Stimulated activated CD4-positive, alpha-beta T cell treated with anti-CD3 and anti-CD28 coated beads, Interleukin-15, amount 100 ng/mL, for 24 hours (primary cell): ENCODE measurements at regions not wholly inside any gene's neighbourhood (a gene's known extent, or its start where the extent isn't known, plus 50 kb on each side); places are given as distances from the start of the nearest gene placed in this dataset.

ENCODE experiments used
- DNase-seq: peaks from one replicate; pipeline ENCODE4 v3.0.0-alpha.2; 2020

GRCh38 chr13:89862011-89862690 is 1485.3 kb upstream of the MIR17HG start:
- DNase-seq, result no peak

DNA sequence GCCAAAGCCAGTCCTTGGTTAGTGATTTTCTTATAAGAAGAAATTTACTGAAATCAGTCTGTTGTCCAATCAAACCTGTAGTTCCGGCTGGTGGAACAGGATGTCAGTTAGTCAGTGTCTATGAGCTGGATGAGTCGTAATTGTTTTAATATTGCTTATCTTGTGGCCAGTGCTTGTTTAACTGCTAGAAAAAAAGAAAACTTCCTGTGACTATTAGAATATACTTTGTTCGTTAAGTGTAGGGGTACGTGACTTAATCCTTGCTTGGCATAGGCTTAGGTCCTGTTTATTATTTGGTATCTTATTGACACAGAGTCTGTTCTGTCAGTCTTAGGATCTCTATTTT is 1484.8 kb upstream of the MIR17HG start:
- no peak for DNase-seq

DNA sequence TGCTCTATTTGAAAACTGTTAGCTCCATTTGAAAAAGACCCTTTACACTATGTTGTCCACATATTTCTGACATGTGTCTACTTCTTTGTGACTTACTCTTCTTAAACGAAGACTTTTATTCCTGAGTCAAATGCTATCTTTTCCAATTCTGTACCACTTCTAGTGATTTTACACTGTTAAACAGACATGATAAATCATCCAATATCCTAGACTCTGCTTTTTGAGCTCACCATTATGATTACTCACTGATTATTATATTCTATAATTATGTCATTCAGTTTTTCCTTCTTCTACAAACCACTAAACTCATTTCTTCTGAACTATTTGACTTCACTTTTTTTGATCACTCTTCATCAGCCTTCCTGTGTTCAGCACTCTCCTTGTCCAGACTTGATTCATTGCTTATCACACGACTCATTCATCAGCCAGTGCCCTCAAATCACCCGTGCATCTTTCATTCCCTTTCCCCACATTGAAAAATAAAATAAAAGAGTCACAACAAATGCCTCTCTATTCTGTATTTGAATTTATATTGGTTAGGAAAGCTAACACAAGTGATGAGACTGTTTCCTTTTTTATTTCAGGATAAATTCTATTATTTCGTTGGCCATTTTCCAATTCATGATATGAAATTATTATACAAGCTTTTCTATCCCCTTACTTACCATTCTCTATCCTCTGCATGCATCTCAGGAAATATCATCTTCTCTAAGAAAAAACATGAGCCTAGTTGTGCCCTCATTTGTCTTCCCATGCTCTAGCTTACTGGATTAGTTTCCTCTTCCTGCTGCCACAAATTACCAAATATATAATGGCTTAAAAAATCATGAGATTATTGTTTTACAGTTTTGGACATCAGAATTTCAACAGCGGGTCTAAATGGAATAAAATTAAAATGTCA is 1482.1 kb upstream of the MIR17HG start:
- DNase-seq, result no peak

GRCh38 chr13:89869312-89869711 is 1478.2 kb upstream of the MIR17HG start:
- DNase-seq, result no peak

DNA sequence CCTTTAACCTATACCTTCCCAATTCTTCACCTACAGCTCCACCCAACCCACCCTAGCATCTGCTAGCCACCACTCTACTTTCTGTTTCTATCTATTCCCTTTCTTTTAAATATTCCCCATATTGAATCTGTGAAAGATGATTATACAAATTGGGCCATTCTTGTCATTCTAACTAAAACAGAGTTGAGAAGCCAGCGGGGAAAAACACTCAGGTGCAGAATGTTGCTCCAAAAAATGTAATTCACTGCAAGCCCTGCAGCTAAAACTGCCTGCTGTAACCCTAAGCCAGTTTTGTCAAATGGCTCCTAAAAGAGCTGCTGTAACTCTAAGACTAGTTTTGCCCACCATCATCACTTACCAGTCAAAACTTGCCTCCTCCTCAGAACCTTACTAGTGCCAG is 1468.6 kb upstream of the MIR17HG start:
- DNase-seq, result no peak

DNA sequence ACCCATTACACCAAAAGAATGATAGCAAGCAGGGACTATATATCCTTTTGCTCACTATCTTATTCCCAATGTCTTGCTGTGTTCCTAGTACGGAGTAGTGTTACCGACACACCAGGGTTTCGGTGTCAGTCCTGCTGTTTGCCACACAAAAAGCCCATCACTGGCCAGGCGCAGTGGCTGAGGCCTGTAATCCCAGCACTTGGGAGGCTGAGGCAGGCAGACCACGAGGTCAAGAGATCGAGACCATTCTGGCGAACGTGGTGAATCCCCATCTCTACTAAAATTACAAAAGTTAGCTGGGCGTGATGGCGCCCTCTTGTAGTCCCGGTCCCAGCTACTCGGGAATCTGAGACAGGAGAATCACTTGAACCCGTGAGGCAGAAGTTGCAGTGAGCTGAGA is 1467.3 kb upstream of the MIR17HG start:
- DNase-seq, result no peak

DNA sequence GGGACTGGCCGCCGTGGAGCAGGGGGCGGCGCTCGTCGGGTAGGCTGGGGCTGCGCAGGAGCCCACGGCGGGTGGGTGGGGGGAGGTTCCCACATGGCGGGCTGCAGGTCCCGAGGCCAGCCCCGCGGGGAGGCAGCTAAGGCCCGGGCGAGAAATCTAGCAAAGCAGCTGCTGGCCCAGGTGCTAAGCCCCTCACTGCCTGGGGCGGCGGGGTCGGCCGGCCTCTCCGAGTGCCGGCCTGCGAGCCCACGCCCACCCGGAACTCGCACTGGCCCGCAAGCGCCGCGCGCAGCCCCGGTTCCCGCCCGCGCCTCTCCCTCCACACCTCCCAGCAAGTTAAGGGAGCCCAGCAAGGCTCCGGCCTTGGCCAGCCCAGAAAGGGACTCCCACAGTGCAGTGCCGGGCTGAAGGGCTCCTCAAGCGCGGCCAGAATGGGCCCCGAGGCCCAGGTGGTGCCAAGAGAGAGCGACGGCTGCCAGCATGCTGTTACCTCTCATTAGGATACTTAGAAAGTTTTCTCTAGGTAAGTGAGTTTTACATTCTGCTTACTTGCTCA is 1463.5 kb upstream of the MIR17HG start:
- no peak for DNase-seq

DNA sequence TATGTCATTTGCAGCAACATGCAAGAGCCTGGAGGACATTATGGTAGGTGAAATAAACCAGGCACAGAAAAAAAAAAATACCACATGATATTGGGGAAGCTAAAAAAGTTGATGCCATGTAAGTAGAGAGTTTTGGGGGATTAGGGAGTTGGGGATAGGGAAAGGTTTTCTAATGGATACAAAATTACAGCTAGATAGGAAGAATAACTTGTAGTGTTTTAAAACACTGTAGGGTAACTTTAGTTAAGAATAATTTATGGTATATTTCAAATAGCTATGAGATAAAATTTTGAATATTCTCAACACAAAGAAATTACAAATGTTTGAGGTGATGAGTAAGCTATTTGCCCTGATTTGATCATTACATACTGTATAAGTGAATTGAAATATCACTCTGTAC is 1456.7 kb upstream of the MIR17HG start:
- no peak for DNase-seq

- DNase-seq, result no peak
Observed at GRCh38 chr13:89891416-89891815, 1456.1 kb upstream of the MIR17HG start.

DNA sequence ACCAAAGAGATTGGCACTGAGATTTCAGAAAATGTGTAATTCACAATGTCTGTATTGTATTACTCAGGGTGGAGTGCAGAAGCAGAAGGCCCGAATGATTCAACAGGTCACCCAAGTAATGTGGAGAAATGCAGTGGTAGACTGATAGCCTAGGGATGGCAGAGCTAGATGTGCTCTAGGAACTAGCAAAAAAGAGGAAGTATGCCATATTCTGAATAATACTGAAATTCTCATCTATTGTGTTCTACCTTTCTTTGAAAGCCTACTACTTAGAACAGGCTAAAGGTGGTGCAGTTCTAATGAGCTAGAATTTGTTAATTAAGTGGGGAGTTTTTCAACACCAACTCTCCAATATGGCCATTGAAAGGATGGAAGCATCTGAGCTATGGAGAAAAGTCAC is 1449.8 kb upstream of the MIR17HG start:
- no peak for DNase-seq

GRCh38 chr13:89899302-89900103 is 1448.0 kb upstream of the MIR17HG start:
- DNase-seq, result no peak

- DNase-seq, result no peak
Observed at GRCh38 chr13:89900104-89900765, 1447.3 kb upstream of the MIR17HG start.

DNA sequence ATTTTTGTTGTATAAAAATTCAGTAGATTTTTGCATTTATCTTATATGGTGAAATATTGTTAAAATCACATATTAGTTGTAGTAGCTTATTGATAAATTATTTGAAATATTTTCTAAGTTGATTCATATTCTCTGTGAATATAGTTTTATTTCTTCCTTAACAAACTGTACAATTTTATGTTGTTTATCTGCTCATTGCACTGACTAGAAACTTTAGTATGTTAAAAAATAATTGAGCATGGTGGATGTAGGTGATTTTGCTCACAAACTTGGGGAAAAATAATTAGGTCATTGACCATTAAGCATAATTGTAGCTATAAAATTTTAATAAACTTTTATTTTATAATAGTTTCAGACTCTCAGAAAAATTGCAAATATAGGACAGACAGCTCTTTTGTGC is 1445.3 kb upstream of the MIR17HG start:
- DNase-seq, result no peak

GRCh38 chr13:89903115-89903514 is 1444.4 kb upstream of the MIR17HG start:
- no peak for DNase-seq

GRCh38 chr13:89910166-89910565 is 1437.3 kb upstream of the MIR17HG start:
- no peak for DNase-seq

GRCh38 chr13:89916551-89916950 is 1430.9 kb upstream of the MIR17HG start:
- DNase-seq, result no peak

DNA sequence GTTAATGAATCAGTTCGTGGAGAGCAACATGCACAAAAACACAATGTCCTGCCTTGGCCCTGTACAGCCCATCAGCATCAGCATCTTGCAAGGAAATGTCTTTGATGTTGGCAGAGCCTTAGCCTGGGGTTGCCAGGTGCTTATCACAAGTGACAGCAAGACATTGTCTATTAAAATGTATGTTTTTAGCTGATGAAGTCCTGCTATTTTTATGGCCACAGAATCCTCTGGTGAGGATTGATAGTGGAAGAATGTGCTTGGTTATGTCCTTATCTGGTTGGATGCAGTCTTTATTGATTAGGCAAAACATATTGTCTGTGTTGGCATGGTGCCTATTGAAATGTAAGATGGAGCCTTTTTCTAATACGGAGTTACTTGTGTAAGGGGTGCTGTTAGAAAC is 1427.0 kb upstream of the MIR17HG start:
- no peak for DNase-seq

- DNase-seq, result no peak
Observed at GRCh38 chr13:89923052-89923451, 1424.4 kb upstream of the MIR17HG start.

- no peak for DNase-seq
Observed at GRCh38 chr13:89923736-89924135, 1423.8 kb upstream of the MIR17HG start.

- DNase-seq, result no peak
Observed at GRCh38 chr13:89925107-89925506, 1422.4 kb upstream of the MIR17HG start.

DNA sequence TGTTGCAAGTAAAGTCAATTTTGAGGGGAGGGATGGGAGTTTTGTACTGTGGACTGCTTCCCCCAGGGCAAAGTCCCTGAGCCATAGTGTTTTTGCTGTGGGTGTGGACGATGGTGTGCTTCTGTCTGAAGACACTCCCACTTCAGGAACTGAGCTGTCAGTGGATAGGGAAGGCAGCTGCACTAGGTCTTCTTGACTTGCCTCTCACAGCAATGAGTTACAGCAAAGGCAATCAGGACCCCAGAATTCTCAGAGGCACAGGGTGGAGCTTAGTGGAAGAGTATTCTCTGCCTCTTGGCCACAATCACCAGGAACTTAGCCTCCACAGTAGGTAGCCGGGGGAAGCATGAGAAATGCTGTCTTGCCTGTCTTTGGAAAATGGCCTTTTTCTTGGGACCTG is 1416.6 kb upstream of the MIR17HG start:
- DNase-seq, result no peak

DNA sequence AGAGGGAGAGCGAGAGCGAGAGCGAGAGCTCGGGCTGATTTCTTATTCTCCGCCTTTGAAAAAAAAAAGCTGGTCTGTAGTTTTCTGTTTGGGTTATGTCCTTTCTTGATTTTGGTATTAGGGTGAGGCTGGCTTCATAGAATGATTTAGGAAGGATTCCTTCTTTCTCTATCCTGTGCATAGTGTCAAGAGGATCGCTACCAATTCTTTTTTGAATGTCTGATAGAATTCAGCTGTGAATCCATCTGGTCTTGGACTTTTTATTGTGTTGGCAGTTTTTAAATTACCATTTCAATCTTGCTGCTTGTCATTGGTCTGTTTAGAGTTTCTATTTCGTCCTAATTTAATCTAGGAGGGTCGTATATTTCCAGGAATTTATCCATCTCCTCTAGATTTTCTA is 1414.6 kb upstream of the MIR17HG start:
- DNase-seq, result no peak

DNA sequence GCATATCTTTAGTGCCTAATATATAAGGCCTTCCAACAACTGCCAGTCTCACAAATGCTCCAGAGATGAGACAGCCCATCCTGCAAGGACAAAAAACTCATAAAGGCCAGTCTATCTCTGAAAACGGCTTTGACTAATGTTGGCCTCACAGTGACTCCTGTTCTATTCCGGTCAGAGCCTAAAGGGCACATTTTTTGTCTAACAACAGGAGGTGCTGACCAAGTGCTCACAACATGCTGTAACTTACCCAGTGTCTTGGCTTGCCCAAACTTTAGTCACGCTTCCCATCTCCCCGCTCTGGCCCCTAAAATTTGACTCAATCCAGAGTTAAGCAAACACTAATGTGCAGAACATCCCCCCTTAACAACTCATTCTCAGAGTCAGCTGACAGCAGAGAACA is 1411.2 kb upstream of the MIR17HG start:
- no peak for DNase-seq
